Endothelial cell of umbilical vein (primary cell): ENCODE measurements at regions not wholly inside any gene's neighbourhood (a gene's known extent, or its start where the extent isn't known, plus 50 kb on each side); places are given as distances from the start of the nearest gene placed in this dataset.

Experiments
- BruUV-seq: library from RNA; stranded (reverse); fragments of 400-500 nt; replicated peaks from 2 replicates; lab custom pipeline; 2021; lab: Mats Ljungman, UMichigan
- CTCF ChIA-PET: fragments of 300-600, 350-600 bp; sonication (Branson Sonifier 250); formaldehyde crosslinking; loops from one replicate; lab custom pipeline; 2021; ENCODE audit warnings: antibody characterized with exemption, inconsistent platforms; lab: Charles Lee
- POLR2A ChIA-PET: fragments of 300-600, 350-600 bp; sonication (Branson Sonifier 250); formaldehyde crosslinking; loops from one replicate; lab custom pipeline; 2021; ENCODE audit warnings: antibody characterized with exemption, inconsistent platforms; lab: Charles Lee
- DNase-seq: peaks from one replicate; pipeline ENCODE4 v3.0.0-alpha.2; 2011; ENCODE audit warnings: low read depth, low spot score
- FAIRE-seq: peaks from 2 replicates; lab custom pipeline; 2011; peaks lifted over from hg19 to GRCh38; lab: Jason Lieb, UNC
- H2AFZ ChIP-seq: 2 replicates; pipeline ENCODE4 v1.6.0; 2012; ENCODE audit warnings: low read depth, low read length, control low read depth, inconsistent platforms
- H3K27ac ChIP-seq: 2 replicates; pipeline ENCODE4 v1.5.1; 2011; ENCODE audit warnings: low read depth, mild to moderate bottlenecking, control low read depth, low read length, moderate library complexity; ENCODE audit not compliant: insufficient read depth
- H3K27me3 ChIP-seq, 2 experiments: 2 replicates each; pipeline versions ENCODE4 v1.6.0 to v1.6.1; 2011; ENCODE audit warnings: low read length in 2 of 2, mixed read lengths in 1 of 2; ENCODE audit not compliant: control insufficient read depth in 2 of 2, insufficient read depth in 2 of 2
- H3K36me3 ChIP-seq, 2 experiments: 2 replicates in 1 of 2; 3 replicates in 1 of 2; pipeline ENCODE4 v1.5.1; 2011; ENCODE audit warnings: low read length in 2 of 2, mild to moderate bottlenecking in 1 of 2, moderate library complexity in 1 of 2; ENCODE audit not compliant: control insufficient read depth in 2 of 2, insufficient read depth in 2 of 2; ENCODE audit errors: extremely low read depth in 1 of 2
- H3K4me1 ChIP-seq: 3 replicates; pipeline ENCODE4 v1.5.1; 2011; ENCODE audit warnings: mild to moderate bottlenecking, low read length; ENCODE audit not compliant: control insufficient read depth, insufficient read depth; ENCODE audit errors: extremely low read depth
- H3K4me2 ChIP-seq: 2 replicates; pipeline ENCODE4 v1.6.1; 2011; ENCODE audit warnings: low read length, control low read depth, mixed read lengths; ENCODE audit not compliant: insufficient read depth
- H3K4me3 ChIP-seq, 3 experiments: fragments of 200-600 bp in 1 of 3; sonication (generic), shearing (Covaris generic) in 1 of 3; replicated peaks in 1 of 3; 2 replicates each; pipeline ENCODE4 v1.5.1; 2011 to 2016; ENCODE audit warnings: control low read depth in 3 of 3, low read length in 3 of 3, mild to moderate bottlenecking in 2 of 3, inconsistent platforms in 1 of 3, low read depth in 1 of 3, moderate library complexity in 1 of 3; ENCODE audit not compliant: insufficient read depth in 1 of 3
- H3K79me2 ChIP-seq: 2 replicates; pipeline ENCODE4 v1.6.0; 2012; ENCODE audit warnings: low read length, inconsistent platforms; ENCODE audit not compliant: control insufficient read depth, insufficient read depth
- H3K9ac ChIP-seq: replicated peaks from 2 replicates; pipeline ENCODE3; 2011; ENCODE audit warnings: low read length, control low read depth; ENCODE audit not compliant: insufficient read depth; ENCODE audit errors: extremely low read depth
- H3K9me1 ChIP-seq: replicated peaks from 3 replicates; pipeline ENCODE4 v1.6.0; 2011; ENCODE audit warnings: mild to moderate bottlenecking, low read length; ENCODE audit not compliant: control insufficient read depth, insufficient read depth; ENCODE audit errors: extremely low read depth
- H3K9me3 ChIP-seq: replicated peaks from 2 replicates; pipeline ENCODE4 v1.5.1; 2012; ENCODE audit warnings: low read length, inconsistent platforms; ENCODE audit not compliant: control insufficient read depth, insufficient read depth
- H4K20me1 ChIP-seq: replicated peaks from 2 replicates; pipeline ENCODE3; 2011; ENCODE audit warnings: mild to moderate bottlenecking, low read length; ENCODE audit not compliant: control insufficient read depth, insufficient read depth; ENCODE audit errors: extremely low read depth
- EZH2 ChIP-seq: IDR thresholded peaks from 2 replicates; pipeline ENCODE4 v1.6.1; 2012; ENCODE audit warnings: borderline replicate concordance, low read depth, mild to moderate bottlenecking, moderate library complexity, low read length, inconsistent platforms; ENCODE audit not compliant: severe bottlenecking
- FOS ChIP-seq: IDR thresholded peaks from 2 replicates; pipeline ENCODE4 v1.6.1; 2011; ENCODE audit warnings: mild to moderate bottlenecking, low read length, moderate library complexity, borderline replicate concordance; ENCODE audit not compliant: insufficient read depth
- GATA2 ChIP-seq: IDR thresholded peaks from 2 replicates; pipeline ENCODE4 v1.7.0; 2011; ENCODE audit warnings: low read depth, mild to moderate bottlenecking, moderate library complexity, mixed read lengths, low read length; ENCODE audit not compliant: insufficient read length, insufficient read depth
- JUN ChIP-seq: IDR thresholded peaks from 2 replicates; pipeline ENCODE4 v1.6.1; 2011; ENCODE audit warnings: borderline replicate concordance, low read depth; ENCODE audit not compliant: insufficient read length, insufficient read depth
- MYC ChIP-seq: IDR thresholded peaks from one replicate; pipeline ENCODE4 v1.6.1; 2011; ENCODE audit warnings: mild to moderate bottlenecking, low read depth, low read length
- POLR2A ChIP-seq: IDR thresholded peaks from 2 replicates; pipeline ENCODE4 v1.6.1; 2012; ENCODE audit warnings: low read depth, mild to moderate bottlenecking, control low read depth, low read length
- POLR2AphosphoS5 ChIP-seq: IDR thresholded peaks from 2 replicates; pipeline ENCODE4 v1.6.1; 2012; ENCODE audit warnings: low read depth, mild to moderate bottlenecking, control low read depth, low read length, moderate library complexity; ENCODE audit not compliant: insufficient read depth
- dilution Hi-C: fragments of 300-500 bp; cut with MboI; formaldehyde crosslinking; loops from one replicate; pipeline ENCODE4 v1.15.0; 2019; ENCODE audit warnings: low sequenced_read_pairs; ENCODE audit not compliant: extremely low pct_ligation_motif_present
- intact Hi-C: fragments of 100-400 bp; cut with micrococcal nuclease; formaldehyde crosslinking; loops from one replicate; pipeline ENCODE4 v1.10.0; 2022
- TF ChIP-seq, protein P1 (sequence below): IDR thresholded peaks from 2 replicates; pipeline ENCODE4 v1.6.1; 2011; ENCODE audit not compliant: insufficient read depth, insufficient read length
- TF ChIP-seq, protein P2 (sequence below), 2 donors: IDR thresholded peaks; 1 replicate in 1 of 2; 2 replicates in 1 of 2; pipeline ENCODE4 v1.5.1; 2011; ENCODE audit warnings: low read length in 2 of 2, mild to moderate bottlenecking in 2 of 2, moderate library complexity in 2 of 2, control low read depth in 1 of 2, inconsistent platforms in 1 of 2, low read depth in 1 of 2; ENCODE audit not compliant: insufficient read depth in 1 of 2; ENCODE audit errors: extremely low read depth in 1 of 2

DNA sequence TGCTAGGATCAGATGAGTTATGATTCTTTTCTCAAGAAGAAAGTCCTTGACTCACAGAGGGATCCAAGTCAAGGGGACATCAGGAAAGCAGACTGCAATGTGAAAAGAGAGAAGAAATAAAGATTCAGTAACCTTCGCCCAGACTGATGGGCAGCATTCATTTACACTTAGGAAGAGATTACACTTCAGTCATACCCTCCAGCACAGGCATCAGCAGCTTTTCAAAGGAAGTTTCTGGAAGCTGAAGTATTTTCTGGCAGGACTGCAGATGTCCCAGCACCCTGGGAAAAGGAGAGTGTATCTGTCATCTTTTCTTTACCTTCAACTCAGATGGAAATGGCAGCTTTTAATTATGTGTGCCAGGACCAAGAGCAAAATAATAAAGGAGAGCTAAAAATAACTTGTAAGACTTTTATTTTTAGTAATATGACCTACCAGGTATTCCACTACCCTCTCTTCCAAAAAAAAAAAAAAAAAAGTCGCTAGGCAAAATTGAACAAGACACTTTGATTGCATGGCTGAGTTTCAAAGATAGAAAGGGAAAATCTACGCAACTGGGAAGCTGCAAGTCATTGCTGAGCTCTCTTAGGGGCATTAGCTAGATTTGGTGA, 712.1 kb downstream of the EPM2A start:
- no peak overlapping the region for H3K4me3 ChIP-seq
- no peaks in the 10 kb centered on the region for H3K9me3 ChIP-seq
- TF ChIP-seq POLR2A (no peak), EZH2 (no peak), JUN (no peak), GATA2 (no peak), POLR2AphosphoS5 (no peak), MYC (no peak)
- TF ChIP-seq, protein P1, sequence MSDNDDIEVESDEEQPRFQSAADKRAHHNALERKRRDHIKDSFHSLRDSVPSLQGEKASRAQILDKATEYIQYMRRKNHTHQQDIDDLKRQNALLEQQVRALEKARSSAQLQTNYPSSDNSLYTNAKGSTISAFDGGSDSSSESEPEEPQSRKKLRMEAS: no peak
- no peak overlapping the region for H3K9ac ChIP-seq
- intact Hi-C loops (no loop called here), dilution Hi-C loops (no loop called here)
- no peak overlapping the region for H2AFZ ChIP-seq
- DNase-seq (no peak), FAIRE-seq (no peak)
- H4K20me1 ChIP-seq: no peaks in the 10 kb centered on the region
- no peak overlapping the region for H3K4me2 ChIP-seq
- H3K4me1 ChIP-seq: no peaks in the 10 kb centered on the region
- no TSS peak for BruUV-seq
- ChIA-PET CTCF (interaction anchor here (0.6 kb wide), 1 partner anchor 47 kb away, joined by 3 read pairs; no protein-coding TSS in a partner anchor), POLR2A (no interaction called here)
- no peak overlapping the region for H3K27ac ChIP-seq
- no peaks in the 10 kb centered on the region for H3K9me1 ChIP-seq
- H3K36me3 ChIP-seq: no peaks in the 10 kb centered on the region
- no peaks in the 10 kb centered on the region for H3K79me2 ChIP-seq
- H3K27me3 ChIP-seq: no peaks in the 10 kb centered on the region

DNA sequence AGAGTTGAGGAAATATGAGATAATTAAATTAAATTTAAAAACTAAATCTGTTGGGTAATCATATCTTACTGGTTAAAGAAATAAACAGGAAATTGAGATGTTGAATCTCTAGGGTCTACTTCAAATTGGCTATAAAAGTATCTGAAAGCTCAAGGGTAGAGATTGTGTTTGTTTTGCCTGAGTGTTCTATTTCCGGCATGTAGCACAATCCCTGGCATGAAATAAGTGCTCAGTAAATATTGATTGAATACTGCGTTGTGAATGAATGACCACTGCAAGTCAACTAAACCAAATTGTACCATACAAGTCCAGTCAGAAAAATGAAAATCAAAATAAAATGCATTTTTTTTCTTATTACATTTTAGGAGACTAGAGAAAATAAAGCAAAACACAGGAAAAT, 709.8 kb downstream of the EPM2A start:
- H3K4me2 ChIP-seq: no peak overlapping the region
- dilution Hi-C loops (no loop called here), intact Hi-C loops (loop anchor here (5.0 kb wide), 1 partner anchor 193 kb away; no protein-coding TSS in a partner anchor)
- H4K20me1 ChIP-seq: no peaks in the 10 kb centered on the region
- no TSS peak for BruUV-seq
- H3K79me2 ChIP-seq: no peaks in the 10 kb centered on the region
- FAIRE-seq (no peak), DNase-seq (no peak)
- H3K4me3 ChIP-seq: no peak overlapping the region
- TF ChIP-seq POLR2A: no peak
- no peak for TF ChIP-seq MYC
- TF ChIP-seq FOS: no peak
- TF ChIP-seq, protein P1: no peak
- TF ChIP-seq POLR2AphosphoS5: no peak
- no peak for TF ChIP-seq JUN
- TF ChIP-seq, protein P2, sequence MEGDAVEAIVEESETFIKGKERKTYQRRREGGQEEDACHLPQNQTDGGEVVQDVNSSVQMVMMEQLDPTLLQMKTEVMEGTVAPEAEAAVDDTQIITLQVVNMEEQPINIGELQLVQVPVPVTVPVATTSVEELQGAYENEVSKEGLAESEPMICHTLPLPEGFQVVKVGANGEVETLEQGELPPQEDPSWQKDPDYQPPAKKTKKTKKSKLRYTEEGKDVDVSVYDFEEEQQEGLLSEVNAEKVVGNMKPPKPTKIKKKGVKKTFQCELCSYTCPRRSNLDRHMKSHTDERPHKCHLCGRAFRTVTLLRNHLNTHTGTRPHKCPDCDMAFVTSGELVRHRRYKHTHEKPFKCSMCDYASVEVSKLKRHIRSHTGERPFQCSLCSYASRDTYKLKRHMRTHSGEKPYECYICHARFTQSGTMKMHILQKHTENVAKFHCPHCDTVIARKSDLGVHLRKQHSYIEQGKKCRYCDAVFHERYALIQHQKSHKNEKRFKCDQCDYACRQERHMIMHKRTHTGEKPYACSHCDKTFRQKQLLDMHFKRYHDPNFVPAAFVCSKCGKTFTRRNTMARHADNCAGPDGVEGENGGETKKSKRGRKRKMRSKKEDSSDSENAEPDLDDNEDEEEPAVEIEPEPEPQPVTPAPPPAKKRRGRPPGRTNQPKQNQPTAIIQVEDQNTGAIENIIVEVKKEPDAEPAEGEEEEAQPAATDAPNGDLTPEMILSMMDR (IDR thresholded peaks at IDR 0.05; ENCODE audit: extremely low read depth in 1 of 2, insufficient read depth in 1 of 2, low read depth in 1 of 2, low read length in 2 of 2): no peak
- TF ChIP-seq EZH2: no peak
- TF ChIP-seq GATA2: no peak
- H3K9me3 ChIP-seq: no peaks in the 10 kb centered on the region
- ChIA-PET CTCF (interaction anchor here (1.0 to 1.4 kb wide), 2 partner anchors 26 to 32 kb away, joined by 3 to 4 read pairs; no protein-coding TSS in a partner anchor), POLR2A (no interaction called here)
- H3K36me3 ChIP-seq: no peaks in the 10 kb centered on the region
- H3K4me1 ChIP-seq: peaks cover under 1% of the 10 kb centered on the region
- H3K9me1 ChIP-seq: no peaks in the 10 kb centered on the region
- no peaks in the 10 kb centered on the region for H3K27me3 ChIP-seq
- H2AFZ ChIP-seq: no peak overlapping the region
- no peak overlapping the region for H3K27ac ChIP-seq
- H3K9ac ChIP-seq: no peak overlapping the region
